ENCODE measurements at regions not wholly inside any gene's neighbourhood (a gene's known extent, or its start where the extent isn't known, plus 50 kb on each side); places are given as distances from the start of the nearest gene placed in this dataset.
"Not testable (repeated sequence)": the region's sequence is repeated elsewhere in the genome, so short reads cannot be mapped to it uniquely, and the experiment has no call there.

GRCh38 chr17:21595086-21595485 lies 97.2 kb upstream of the KCNJ18 start:
- Histone ChIP-seq H4K20me1 (ENCODE audit: low read depth) (no peaks in the 10 kb centered on the region), H3K4me3 (no peak overlapping the region), H2AFZ (replicated peaks) (no peak overlapping the region), H3K79me2 (ENCODE audit: low read depth) (no peaks in the 10 kb centered on the region), H3K36me3 (no peaks in the 10 kb centered on the region), H3K4me1 (no peaks in the 10 kb centered on the region), H3K4me2 (no peak overlapping the region), H3K9me3 (ENCODE audit: low read depth) (no peaks in the 10 kb centered on the region), H3F3A (ENCODE audit: low read depth) (no peaks in the 10 kb centered on the region), H3K9ac (no peak overlapping the region), H3K27ac (no peak overlapping the region), H3K27me3 (no peaks in the 10 kb centered on the region)
- Mint-ChIP-seq H3K27me3 (ENCODE audit: insufficient read depth, low read depth) (no peaks in the 10 kb centered on the region), H3K4me3 (no peak overlapping the region), H3K27ac (no peak overlapping the region), H3K36me3 (no peaks in the 10 kb centered on the region), H3K9me3 (peaks cover 9% of the 10 kb centered on the region), H3K4me1 (no peaks in the 10 kb centered on the region)
- DNase-seq (ENCODE audit: low spot score), result no peak
- TF ChIP-seq EZH2 (IDR thresholded peaks at IDR 0.05) (no peak), EZH2phosphoT487 (IDR thresholded peaks at IDR 0.05) (no peak), CTCF (IDR thresholded peaks at IDR 0.05) (no peak)

GRCh38 chr17:21602176-21602575 lies 90.1 kb upstream of the KCNJ18 start:
- no peak overlapping the region for H3K27ac ChIP-seq
- no peaks in the 10 kb centered on the region for H3K4me1 ChIP-seq
- H3F3A ChIP-seq (ENCODE audit: low read depth), result no peaks in the 10 kb centered on the region
- H3K79me2 ChIP-seq (ENCODE audit: low read depth), result no peaks in the 10 kb centered on the region
- no peak for DNase-seq (ENCODE audit: low spot score)
- H3K4me2 ChIP-seq, result no peak overlapping the region
- Mint-ChIP-seq H3K9me3 (peaks cover 16% of the 10 kb centered on the region), H3K4me3 (no peak overlapping the region), H3K27ac (no peak overlapping the region), H3K27me3 (ENCODE audit: insufficient read depth, low read depth) (peaks cover 3% of the 10 kb centered on the region), H3K36me3 (no peaks in the 10 kb centered on the region), H3K4me1 (no peaks in the 10 kb centered on the region)
- no peak overlapping the region for H3K9ac ChIP-seq
- H3K4me3 ChIP-seq, result no peak overlapping the region
- no peak overlapping the region for H2AFZ ChIP-seq (replicated peaks)
- H3K27me3 ChIP-seq, result no peaks in the 10 kb centered on the region
- H3K36me3 ChIP-seq, result no peaks in the 10 kb centered on the region
- H3K9me3 ChIP-seq (ENCODE audit: low read depth), result no peaks in the 10 kb centered on the region
- no peaks in the 10 kb centered on the region for H4K20me1 ChIP-seq (ENCODE audit: low read depth)
- TF ChIP-seq EZH2 (IDR thresholded peaks at IDR 0.05) (no peak), EZH2phosphoT487 (IDR thresholded peaks at IDR 0.05) (no peak), CTCF (IDR thresholded peaks at IDR 0.05) (no peak)

GRCh38 chr17:21603292-21603691 lies 89.0 kb upstream of the KCNJ18 start:
- H3K4me2 ChIP-seq; H3K4me1 Mint-ChIP-seq; H4K20me1 ChIP-seq (ENCODE audit: low read depth); H3K9ac ChIP-seq; H3K4me1 ChIP-seq; H3K79me2 ChIP-seq (ENCODE audit: low read depth); H3K4me3 ChIP-seq; H3K9me3 ChIP-seq (ENCODE audit: low read depth); H2AFZ ChIP-seq (replicated peaks); H3K27me3 ChIP-seq; H3F3A ChIP-seq (ENCODE audit: low read depth); H3K36me3 ChIP-seq; H3K27me3 Mint-ChIP-seq (ENCODE audit: insufficient read depth, low read depth); H3K4me3 Mint-ChIP-seq; H3K36me3 Mint-ChIP-seq; DNase-seq (ENCODE audit: low spot score); H3K27ac Mint-ChIP-seq; H3K27ac ChIP-seq: not testable (repeated sequence)
- H3K9me3 Mint-ChIP-seq, result peaks cover 16% of the 10 kb centered on the region

- H3F3A ChIP-seq (ENCODE audit: low read depth); H3K36me3 ChIP-seq; H3K27ac Mint-ChIP-seq; H3K27me3 ChIP-seq; H3K9ac ChIP-seq; H3K4me2 ChIP-seq; H3K4me1 ChIP-seq; DNase-seq (ENCODE audit: low spot score); H3K4me3 ChIP-seq; H3K79me2 ChIP-seq (ENCODE audit: low read depth); H3K36me3 Mint-ChIP-seq; H3K9me3 ChIP-seq (ENCODE audit: low read depth); H3K27ac ChIP-seq; H3K4me1 Mint-ChIP-seq; H4K20me1 ChIP-seq (ENCODE audit: low read depth); H2AFZ ChIP-seq (replicated peaks); H3K4me3 Mint-ChIP-seq; H3K27me3 Mint-ChIP-seq (ENCODE audit: insufficient read depth, low read depth): not testable (repeated sequence)
- H3K9me3 Mint-ChIP-seq, result peaks cover 12% of the 10 kb centered on the region
Observed at GRCh38 chr17:21611443-21611842, 80.9 kb upstream of the KCNJ18 start.

GRCh38 chr17:21612123-21613070 lies 79.9 kb upstream of the KCNJ18 start:
- not testable (repeated sequence) for H3K4me1 ChIP-seq; H3K36me3 ChIP-seq; H3K9ac ChIP-seq; H3K4me2 ChIP-seq; H3K79me2 ChIP-seq (ENCODE audit: low read depth); H4K20me1 ChIP-seq (ENCODE audit: low read depth); H2AFZ ChIP-seq (replicated peaks); H3K27ac ChIP-seq; H3K4me3 ChIP-seq; H3K36me3 Mint-ChIP-seq; H3K27me3 Mint-ChIP-seq (ENCODE audit: insufficient read depth, low read depth); H3K27me3 ChIP-seq; H3K4me1 Mint-ChIP-seq; DNase-seq (ENCODE audit: low spot score); H3F3A ChIP-seq (ENCODE audit: low read depth); H3K9me3 ChIP-seq (ENCODE audit: low read depth); H3K27ac Mint-ChIP-seq; H3K4me3 Mint-ChIP-seq
- H3K9me3 Mint-ChIP-seq, result peaks cover 12% of the 10 kb centered on the region
